WERI-Rb-1 (cell line): ENCODE measurements at regions not wholly inside any gene's neighbourhood (a gene's known extent, or its start where the extent isn't known, plus 50 kb on each side); places are given as distances from the start of the nearest gene placed in this dataset.

Experiments
- DNase-seq: peaks from one replicate; pipeline ENCODE4 v3.0.0-alpha.2; 2020
- H3K27ac ChIP-seq: fragments of 250-450 bp; sonication (Bioruptor Pico); 2 replicates; pipeline ENCODE4 v1.5.1; 2020; ENCODE audit warnings: mild to moderate bottlenecking, moderate library complexity
- H3K27me3 ChIP-seq: fragments of 250-450 bp; sonication (Bioruptor Pico); 2 replicates; pipeline ENCODE4 v1.5.1; 2021; ENCODE audit warnings: mild to moderate bottlenecking, low read depth, moderate library complexity; ENCODE audit not compliant: insufficient read depth, severe bottlenecking
- H3K36me3 ChIP-seq: fragments of 250-450 bp; sonication (Bioruptor Pico); 2 replicates; pipeline ENCODE4 v1.5.1; 2020; ENCODE audit warnings: mild to moderate bottlenecking, moderate library complexity
- H3K4me3 ChIP-seq: 2 replicates; pipeline ENCODE4 v1.5.1; 2011; ENCODE audit warnings: low read depth, mild to moderate bottlenecking, control low read depth, low read length
- H3K9me3 ChIP-seq: fragments of 250-450 bp; sonication (Bioruptor Pico); 2 replicates; pipeline ENCODE4 v1.5.1; 2021; ENCODE audit warnings: mild to moderate bottlenecking, moderate library complexity; ENCODE audit not compliant: severe bottlenecking
- TF ChIP-seq, protein P1 (sequence below): IDR thresholded peaks from 2 replicates; pipeline ENCODE4 v1.5.1; 2011; ENCODE audit warnings: low read depth, mild to moderate bottlenecking, control low read depth, inconsistent platforms, low read length

DNA sequence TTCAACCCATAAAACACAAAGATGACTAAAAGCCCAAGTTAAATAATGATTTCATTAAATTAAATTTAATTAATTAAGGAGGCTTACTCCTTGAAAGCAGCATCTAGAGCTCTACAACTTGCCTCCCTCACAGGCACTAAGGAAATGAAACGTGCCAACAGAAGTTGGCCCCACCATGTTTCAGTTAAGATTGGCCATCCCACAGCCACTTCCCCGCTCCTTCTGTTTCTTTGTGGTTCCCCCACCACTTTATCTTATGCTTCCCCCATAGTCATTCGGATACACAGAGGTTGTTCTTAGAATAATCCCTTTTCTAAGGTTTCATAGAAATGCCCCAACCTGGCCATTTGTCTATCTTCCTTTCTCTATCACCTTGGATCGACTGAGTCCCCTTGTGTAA is 101.6 kb upstream of the RIOK3 start:
- no peaks in the 10 kb centered on the region for H3K27me3 ChIP-seq
- TF ChIP-seq, protein P1, sequence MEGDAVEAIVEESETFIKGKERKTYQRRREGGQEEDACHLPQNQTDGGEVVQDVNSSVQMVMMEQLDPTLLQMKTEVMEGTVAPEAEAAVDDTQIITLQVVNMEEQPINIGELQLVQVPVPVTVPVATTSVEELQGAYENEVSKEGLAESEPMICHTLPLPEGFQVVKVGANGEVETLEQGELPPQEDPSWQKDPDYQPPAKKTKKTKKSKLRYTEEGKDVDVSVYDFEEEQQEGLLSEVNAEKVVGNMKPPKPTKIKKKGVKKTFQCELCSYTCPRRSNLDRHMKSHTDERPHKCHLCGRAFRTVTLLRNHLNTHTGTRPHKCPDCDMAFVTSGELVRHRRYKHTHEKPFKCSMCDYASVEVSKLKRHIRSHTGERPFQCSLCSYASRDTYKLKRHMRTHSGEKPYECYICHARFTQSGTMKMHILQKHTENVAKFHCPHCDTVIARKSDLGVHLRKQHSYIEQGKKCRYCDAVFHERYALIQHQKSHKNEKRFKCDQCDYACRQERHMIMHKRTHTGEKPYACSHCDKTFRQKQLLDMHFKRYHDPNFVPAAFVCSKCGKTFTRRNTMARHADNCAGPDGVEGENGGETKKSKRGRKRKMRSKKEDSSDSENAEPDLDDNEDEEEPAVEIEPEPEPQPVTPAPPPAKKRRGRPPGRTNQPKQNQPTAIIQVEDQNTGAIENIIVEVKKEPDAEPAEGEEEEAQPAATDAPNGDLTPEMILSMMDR: no peak
- no peak overlapping the region for H3K27ac ChIP-seq
- DNase-seq: no peak
- no peaks in the 10 kb centered on the region for H3K36me3 ChIP-seq
- H3K4me3 ChIP-seq: no peak overlapping the region
- no peaks in the 10 kb centered on the region for H3K9me3 ChIP-seq

DNA sequence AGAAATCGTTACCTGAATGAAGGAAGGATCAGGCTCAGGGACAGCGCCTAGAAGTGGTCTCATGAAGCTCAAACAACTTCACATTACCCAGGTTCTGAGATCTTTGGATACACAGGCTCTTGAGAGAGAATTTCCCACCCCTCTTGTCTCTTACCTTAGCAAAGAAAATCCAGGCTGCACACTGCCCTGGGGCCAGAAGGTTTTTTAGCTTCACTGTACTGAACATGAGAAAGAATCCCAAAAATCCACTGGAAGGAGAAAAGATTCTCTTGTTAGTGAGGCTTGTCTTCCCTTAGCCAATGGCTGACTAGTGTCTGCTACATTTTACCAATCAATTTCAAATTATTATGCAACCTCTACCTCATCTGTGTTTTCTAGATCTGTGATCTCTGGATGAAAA is 101.0 kb upstream of the RIOK3 start:
- H3K27me3 ChIP-seq: no peaks in the 10 kb centered on the region
- no peaks in the 10 kb centered on the region for H3K9me3 ChIP-seq
- H3K36me3 ChIP-seq: no peaks in the 10 kb centered on the region
- no peak overlapping the region for H3K4me3 ChIP-seq
- no peak for DNase-seq
- no peak overlapping the region for H3K27ac ChIP-seq
- TF ChIP-seq, protein P1: no peak

DNA sequence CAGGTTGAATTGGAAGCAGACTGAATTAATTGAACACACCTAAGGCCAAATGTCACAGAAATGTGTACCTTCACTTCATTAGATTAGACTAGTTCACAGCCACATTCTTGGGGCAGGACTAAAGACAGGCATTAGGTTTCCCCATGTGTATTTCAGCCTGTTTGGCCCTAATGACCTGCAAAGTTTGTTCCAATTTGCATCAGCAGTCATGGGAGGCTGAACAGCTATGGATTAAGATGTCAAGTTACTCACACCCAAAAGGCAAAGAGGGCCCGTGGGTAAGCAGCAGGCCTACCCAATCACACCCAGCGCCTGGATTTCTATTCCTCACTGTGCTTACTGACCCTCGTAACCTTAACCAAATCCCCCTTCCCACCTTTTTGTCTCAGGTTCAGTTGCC is 99.6 kb upstream of the RIOK3 start:
- Histone ChIP-seq H3K9me3 (no peaks in the 10 kb centered on the region), H3K27me3 (no peaks in the 10 kb centered on the region), H3K27ac (no peak overlapping the region), H3K36me3 (no peaks in the 10 kb centered on the region), H3K4me3 (no peak overlapping the region)
- no peak for DNase-seq
- TF ChIP-seq, protein P1: no peak

DNA sequence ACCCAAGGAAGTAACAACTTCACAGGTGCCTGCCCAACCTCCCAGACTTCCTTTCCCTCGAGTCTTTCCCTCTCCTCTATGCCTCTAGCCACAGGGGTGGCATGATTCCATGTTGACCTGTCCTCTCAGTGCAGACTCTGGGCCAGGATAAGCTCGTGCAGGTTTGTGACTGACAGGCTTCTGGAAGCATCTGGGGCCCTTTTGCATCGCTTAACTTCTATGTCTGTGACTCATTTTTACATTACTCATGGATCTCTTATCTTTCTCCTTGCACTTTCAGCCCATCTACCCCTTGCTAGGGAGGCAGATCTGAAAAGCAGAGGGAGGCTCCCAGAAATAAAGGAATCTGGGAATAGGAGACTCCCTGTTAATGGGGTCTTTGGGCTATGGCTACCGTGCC is 98.5 kb upstream of the RIOK3 start:
- Histone ChIP-seq H3K4me3 (no peak overlapping the region), H3K36me3 (no peaks in the 10 kb centered on the region), H3K9me3 (no peaks in the 10 kb centered on the region), H3K27ac (no peak overlapping the region), H3K27me3 (no peaks in the 10 kb centered on the region)
- DNase-seq: no peak
- TF ChIP-seq, protein P1: no peak

DNA sequence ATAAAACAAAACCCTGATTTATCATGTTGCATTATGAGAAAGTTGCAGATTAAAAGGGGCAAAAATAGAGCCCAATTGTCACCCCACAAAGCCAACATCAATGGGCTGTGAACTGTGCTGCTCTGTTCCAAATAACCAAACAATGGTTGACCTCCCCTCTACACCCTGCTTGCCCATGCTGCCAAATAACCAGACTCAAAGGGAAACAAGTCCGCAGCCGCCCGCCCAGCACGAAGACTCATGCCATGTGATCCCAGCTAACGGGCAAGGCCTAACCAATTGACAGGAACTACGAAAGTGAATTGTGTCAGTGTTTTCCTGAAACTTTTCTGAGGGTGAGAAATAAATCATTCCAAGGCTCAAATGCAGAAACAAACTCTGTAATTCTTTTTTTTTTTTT is 97.9 kb upstream of the RIOK3 start:
- H3K36me3 ChIP-seq: no peaks in the 10 kb centered on the region
- H3K4me3 ChIP-seq: no peak overlapping the region
- no peaks in the 10 kb centered on the region for H3K27me3 ChIP-seq
- no peak overlapping the region for H3K27ac ChIP-seq
- TF ChIP-seq, protein P1: no peak
- DNase-seq: no peak
- peaks cover 4% of the 10 kb centered on the region for H3K9me3 ChIP-seq

DNA sequence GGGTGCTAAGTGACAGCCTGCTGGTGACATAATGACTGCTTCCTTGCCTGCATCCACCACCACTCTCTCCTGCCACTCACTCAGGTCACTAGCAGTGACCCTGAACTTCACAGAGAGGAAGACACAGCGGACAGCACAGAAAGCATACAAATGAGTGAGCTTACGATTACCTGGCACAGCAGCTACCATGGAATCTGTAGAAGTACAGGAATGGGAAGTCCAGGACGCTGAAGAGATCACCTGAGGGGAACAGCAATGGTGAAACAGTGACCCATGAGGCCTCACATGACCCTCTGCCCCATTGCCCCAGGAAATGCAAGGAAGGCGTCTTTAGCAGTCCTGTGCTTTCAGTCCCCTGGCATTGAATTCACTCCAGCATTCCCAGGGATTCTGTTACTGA is 96.7 kb upstream of the RIOK3 start:
- H3K9me3 ChIP-seq: peaks cover 4% of the 10 kb centered on the region
- no peaks in the 10 kb centered on the region for H3K36me3 ChIP-seq
- DNase-seq: no peak
- no peaks in the 10 kb centered on the region for H3K27me3 ChIP-seq
- no peak overlapping the region for H3K4me3 ChIP-seq
- TF ChIP-seq, protein P1: no peak
- H3K27ac ChIP-seq: no peak overlapping the region
